Osteocyte (in vitro differentiated cells): ENCODE measurements at regions not wholly inside any gene's neighbourhood (a gene's known extent, or its start where the extent isn't known, plus 50 kb on each side); places are given as distances from the start of the nearest gene placed in this dataset.

ENCODE experiments used
- DNase-seq: peaks from one replicate; pipeline ENCODE4 v3.0.0; 2021; ENCODE audit warnings: mixed read lengths; ENCODE audit not compliant: unreplicated experiment; ENCODE audit errors: extremely low spot score
- H3K27ac Mint-ChIP-seq: one replicate; pipeline ENCODE4 v1.8.0; 2021; ENCODE audit warnings: mild to moderate bottlenecking, mixed read lengths; ENCODE audit not compliant: unreplicated experiment
- H3K27me3 Mint-ChIP-seq: one replicate; pipeline ENCODE4 v1.8.0; 2021; ENCODE audit warnings: mixed read lengths; ENCODE audit not compliant: unreplicated experiment
- H3K36me3 Mint-ChIP-seq: one replicate; pipeline ENCODE4 v1.8.0; 2021; ENCODE audit warnings: mixed read lengths; ENCODE audit not compliant: unreplicated experiment
- H3K4me1 Mint-ChIP-seq: one replicate; pipeline ENCODE4 v1.8.0; 2021; ENCODE audit warnings: mixed read lengths; ENCODE audit not compliant: unreplicated experiment
- H3K4me3 Mint-ChIP-seq: one replicate; pipeline ENCODE4 v1.8.0; 2021; ENCODE audit warnings: mild to moderate bottlenecking, moderate library complexity, mixed read lengths; ENCODE audit not compliant: unreplicated experiment
- H3K9me3 Mint-ChIP-seq: one replicate; pipeline ENCODE4 v1.8.0; 2021; ENCODE audit warnings: mixed read lengths; ENCODE audit not compliant: unreplicated experiment
- CTCF ChIP-seq: fragments of 200-600 bp; sonication (generic); IDR thresholded peaks from 2 replicates; pipeline ENCODE4 v1.5.0; 2021; ENCODE audit warnings: antibody characterized with exemption, mild to moderate bottlenecking, moderate library complexity

- H3K4me1 Mint-ChIP-seq, result no peaks in the 10 kb centered on the region
- no peak overlapping the region for H3K4me3 Mint-ChIP-seq
- TF ChIP-seq CTCF, result no peak
- H3K9me3 Mint-ChIP-seq, result peaks cover 23% of the 10 kb centered on the region
- no peaks in the 10 kb centered on the region for H3K36me3 Mint-ChIP-seq
- no peak overlapping the region for H3K27ac Mint-ChIP-seq
- no peak for DNase-seq
- H3K27me3 Mint-ChIP-seq, result no peaks in the 10 kb centered on the region
Measured at GRCh38 chrX:99857455-99857854, 552.6 kb downstream of the PCDH19 start.

GRCh38 chrX:99833821-99834220, 576.3 kb downstream of the PCDH19 start:
- Mint-ChIP-seq H3K4me1 (no peaks in the 10 kb centered on the region), H3K9me3 (peaks cover 63% of the 10 kb centered on the region), H3K36me3 (no peaks in the 10 kb centered on the region), H3K27ac (no peak overlapping the region), H3K4me3 (no peak overlapping the region), H3K27me3 (no peaks in the 10 kb centered on the region)
- TF ChIP-seq CTCF, result no peak
- DNase-seq, result no peak

GRCh38 chrX:99820197-99820596, 589.9 kb downstream of the PCDH19 start:
- TF ChIP-seq CTCF, result no peak
- no peak for DNase-seq
- no peak overlapping the region for H3K4me3 Mint-ChIP-seq
- H3K27ac Mint-ChIP-seq, result no peak overlapping the region
- H3K9me3 Mint-ChIP-seq, result peaks cover 34% of the 10 kb centered on the region
- no peaks in the 10 kb centered on the region for H3K4me1 Mint-ChIP-seq
- H3K36me3 Mint-ChIP-seq, result no peaks in the 10 kb centered on the region
- no peaks in the 10 kb centered on the region for H3K27me3 Mint-ChIP-seq

GRCh38 chrX:99800016-99800415, 610.1 kb downstream of the PCDH19 start:
- Mint-ChIP-seq H3K4me1 (no peaks in the 10 kb centered on the region), H3K27me3 (no peaks in the 10 kb centered on the region), H3K9me3 (peaks cover 41% of the 10 kb centered on the region), H3K4me3 (no peak overlapping the region), H3K36me3 (no peaks in the 10 kb centered on the region), H3K27ac (no peak overlapping the region)
- no peak for TF ChIP-seq CTCF
- DNase-seq, result no peak

GRCh38 chrX:99798936-99799335, 611.1 kb downstream of the PCDH19 start:
- Mint-ChIP-seq H3K4me3 (no peak overlapping the region), H3K27me3 (no peaks in the 10 kb centered on the region), H3K9me3 (peaks cover 47% of the 10 kb centered on the region), H3K36me3 (no peaks in the 10 kb centered on the region), H3K4me1 (no peaks in the 10 kb centered on the region), H3K27ac (no peak overlapping the region)
- no peak for DNase-seq
- no peak for TF ChIP-seq CTCF
